H9 (cell line): ENCODE measurements at regions not wholly inside any gene's neighbourhood (a gene's known extent, or its start where the extent isn't known, plus 50 kb on each side); places are given as distances from the start of the nearest gene placed in this dataset.

Experiments used
- DNase-seq: peaks from one replicate; pipeline ENCODE4 v3.0.0-alpha.2; 2017
- H2AFZ ChIP-seq: one replicate; pipeline ENCODE4 v1.6.1; 2013; ENCODE audit warnings: mild to moderate bottlenecking, low read length, control low read depth, moderate library complexity
- H2AK5ac ChIP-seq: 2 replicates; pipeline ENCODE4 v1.6.1; 2013; ENCODE audit warnings: low read length, control low read depth, mixed read lengths; ENCODE audit not compliant: insufficient read length
- H2BK120ac ChIP-seq: one replicate; pipeline ENCODE4 v1.6.1; 2013; ENCODE audit warnings: low read depth, mild to moderate bottlenecking, low read length, control low read depth, inconsistent platforms; ENCODE audit not compliant: poor library complexity, severe bottlenecking
- H2BK12ac ChIP-seq: 2 replicates; pipeline ENCODE4 v1.6.1; 2013; ENCODE audit warnings: low read length, control low read depth, mixed read lengths, low read depth; ENCODE audit not compliant: insufficient read length
- H2BK15ac ChIP-seq: 2 replicates; pipeline ENCODE4 v1.6.1; 2013; ENCODE audit warnings: low read depth, low read length, control low read depth
- H2BK20ac ChIP-seq: one replicate; pipeline ENCODE4 v1.6.1; 2013; ENCODE audit warnings: low read depth, mild to moderate bottlenecking, low read length, control low read depth, inconsistent platforms; ENCODE audit not compliant: poor library complexity, severe bottlenecking
- H2BK5ac ChIP-seq: 2 replicates; pipeline ENCODE4 v1.6.1; 2013; ENCODE audit warnings: low read length, control low read depth, mixed read lengths; ENCODE audit not compliant: insufficient read length
- H3K14ac ChIP-seq: 2 replicates; pipeline ENCODE4 v1.6.1; 2013; ENCODE audit warnings: low read length, control low read depth; ENCODE audit not compliant: insufficient read depth
- H3K18ac ChIP-seq: 2 replicates; pipeline ENCODE4 v1.6.1; 2013; ENCODE audit warnings: low read depth, mild to moderate bottlenecking, mixed read lengths, low read length, control low read depth; ENCODE audit not compliant: insufficient read length
- H3K23ac ChIP-seq: 2 replicates; pipeline ENCODE4 v1.6.1; 2013; ENCODE audit warnings: low read length, control low read depth, mixed read lengths, low read depth; ENCODE audit not compliant: insufficient read length
- H3K23me2 ChIP-seq: 2 replicates; pipeline ENCODE4 v1.6.1; 2013; ENCODE audit warnings: low read depth, mild to moderate bottlenecking, mixed read lengths, low read length, control low read depth; ENCODE audit not compliant: insufficient read length, poor library complexity, severe bottlenecking
- H3K27ac ChIP-seq: 2 replicates; pipeline ENCODE4 v1.5.1; 2013; ENCODE audit warnings: low read length, control low read depth, mixed read lengths, low read depth; ENCODE audit not compliant: insufficient read length
- H3K27me3 ChIP-seq: 2 replicates; pipeline ENCODE4 v1.6.1; 2013; ENCODE audit warnings: low read length, control low read depth, inconsistent platforms; ENCODE audit not compliant: insufficient read depth
- H3K4ac ChIP-seq: 2 replicates; pipeline ENCODE4 v1.6.1; 2013; ENCODE audit warnings: low read depth, mild to moderate bottlenecking, control low read depth, inconsistent platforms, low read length, moderate library complexity
- H3K4me1 ChIP-seq: 2 replicates; pipeline ENCODE4 v1.6.1; 2013; ENCODE audit warnings: low read length, control low read depth, inconsistent platforms; ENCODE audit not compliant: insufficient read depth
- H3K4me2 ChIP-seq: 2 replicates; pipeline ENCODE4 v1.6.1; 2013; ENCODE audit warnings: low read length, control low read depth, mixed read lengths; ENCODE audit not compliant: insufficient read length, insufficient read depth
- H3K56ac ChIP-seq: 2 replicates; pipeline ENCODE4 v1.6.1; 2013; ENCODE audit warnings: low read depth, mild to moderate bottlenecking, mixed read lengths, low read length, control low read depth; ENCODE audit not compliant: insufficient read length
- H3K79me1 ChIP-seq: 2 replicates; pipeline ENCODE4 v1.6.1; 2013; ENCODE audit warnings: low read depth, mild to moderate bottlenecking, moderate library complexity, low read length, control low read depth, inconsistent platforms; ENCODE audit not compliant: insufficient read depth, poor library complexity, severe bottlenecking
- H3K79me2 ChIP-seq: 2 replicates; pipeline ENCODE4 v1.6.1; 2013; ENCODE audit warnings: low read length, control low read depth, inconsistent platforms; ENCODE audit not compliant: insufficient read depth
- H3K9ac ChIP-seq: 2 replicates; pipeline ENCODE4 v1.6.1; 2013; ENCODE audit warnings: low read length, control low read depth, mixed read lengths; ENCODE audit not compliant: insufficient read length; ENCODE audit errors: extremely low read depth
- H3K9me3 ChIP-seq: one replicate; pipeline ENCODE4 v1.6.1; 2013; ENCODE audit warnings: low read depth, low read length, inconsistent platforms; ENCODE audit not compliant: control insufficient read depth
- H3T11ph ChIP-seq: one replicate; pipeline ENCODE4 v1.6.1; 2013; ENCODE audit warnings: mild to moderate bottlenecking, low read length, control low read depth, inconsistent platforms
- H4K20me1 ChIP-seq: one replicate; pipeline ENCODE4 v1.6.1; 2013; ENCODE audit not compliant: control insufficient read depth, insufficient read length, insufficient read depth
- H4K5ac ChIP-seq: 2 replicates; pipeline ENCODE4 v1.6.1; 2013; ENCODE audit warnings: low read depth, mild to moderate bottlenecking, mixed read lengths, low read length, control low read depth; ENCODE audit not compliant: insufficient read length
- H4K8ac ChIP-seq: replicated peaks from 2 replicates; pipeline ENCODE4 v1.6.1; 2013; ENCODE audit warnings: low read length, control low read depth, mixed read lengths, low read depth; ENCODE audit not compliant: insufficient read length
- H4K91ac ChIP-seq: 2 replicates; pipeline ENCODE4 v1.6.1; 2013; ENCODE audit warnings: low read depth, mild to moderate bottlenecking, moderate library complexity, mixed read lengths, low read length, control low read depth; ENCODE audit not compliant: insufficient read length
- H3K27ac Mint-ChIP-seq, 3 experiments: 2 replicates in 2 of 3; 3 replicates in 1 of 3; pipeline ENCODE4 v1.8.0; 2020 to 2021; ENCODE audit warnings: mixed read lengths in 3 of 3, mild to moderate bottlenecking in 1 of 3, moderate library complexity in 1 of 3
- H3K27me3 Mint-ChIP-seq: 2 replicates; pipeline ENCODE4 v1.8.0; 2021; ENCODE audit warnings: low read depth, mild to moderate bottlenecking, moderate library complexity, mixed read lengths
- H3K36me3 Mint-ChIP-seq, 3 experiments: 2 replicates in 2 of 3; 3 replicates in 1 of 3; pipeline ENCODE4 v1.8.0; 2020 to 2021; ENCODE audit warnings: low read depth in 3 of 3, mixed read lengths in 3 of 3; ENCODE audit not compliant: insufficient read depth in 1 of 3
- H3K4me1 Mint-ChIP-seq, 2 experiments: 2 replicates each; pipeline ENCODE4 v1.8.0; 2020; ENCODE audit warnings: mixed read lengths in 2 of 2
- H3K4me3 Mint-ChIP-seq, 2 experiments: 2 replicates in 1 of 2; 3 replicates in 1 of 2; pipeline ENCODE4 v1.8.0; 2020 to 2021; ENCODE audit warnings: mild to moderate bottlenecking in 2 of 2, mixed read lengths in 2 of 2, moderate library complexity in 1 of 2
- H3K9me3 Mint-ChIP-seq, 2 experiments: 2 replicates in 1 of 2; 3 replicates in 1 of 2; pipeline ENCODE4 v1.8.0; 2020; ENCODE audit warnings: mild to moderate bottlenecking in 2 of 2, mixed read lengths in 2 of 2, moderate library complexity in 1 of 2
- CTCF ChIP-seq: fragments of 200-600 bp; sonication (generic); conservative IDR thresholded peaks from 3 replicates; pipeline ENCODE4 v1.8.0; 2021; ENCODE audit warnings: antibody characterized with exemption, mild to moderate bottlenecking
- WGBS: extraction: QIAGEN DNeasy Blood & Tissue Kit; methylation state at CpG from one replicate; pipeline ENCODE4 v1.1.7; 2013; ENCODE audit warnings: missing lambda C conversion rate, low lambda C conversion rate, mixed read lengths; ENCODE audit not compliant: insufficient read length; ENCODE audit errors: extremely low coverage; 5-methylcytosine and 5-hydroxymethylcytosine counted together

GRCh38 chr4:123248085-123248659 lies 148.4 kb upstream of the SPRY1 start:
- Mint-ChIP-seq H3K9me3 (no peaks in the 10 kb centered on the region), H3K27me3 (no peaks in the 10 kb centered on the region), H3K4me3 (no peak overlapping the region), H3K36me3 (no peaks in the 10 kb centered on the region), H3K4me1 (no peaks in the 10 kb centered on the region), H3K27ac (peak overlapping the region in 1 of 3 experiments; percentile 25; a peak in 2 of 7 replicates)
- H3K79me2 ChIP-seq, result no peaks in the 10 kb centered on the region
- no peaks in the 10 kb centered on the region for H3K23me2 ChIP-seq
- no peak overlapping the region for H3K23ac ChIP-seq
- H4K91ac ChIP-seq, result no peak overlapping the region
- H2BK15ac ChIP-seq, result no peak overlapping the region
- no peak overlapping the region for H3K56ac ChIP-seq
- no peak overlapping the region for H2AK5ac ChIP-seq
- no peak overlapping the region for H2BK12ac ChIP-seq
- no peak overlapping the region for H2BK20ac ChIP-seq
- no peak overlapping the region for H2BK5ac ChIP-seq
- DNase-seq, result no peak
- no peak for TF ChIP-seq CTCF
- no peaks in the 10 kb centered on the region for H4K20me1 ChIP-seq
- no peak overlapping the region for H4K5ac ChIP-seq
- no peak overlapping the region for H3K9ac ChIP-seq
- no peaks in the 10 kb centered on the region for H3K4me1 ChIP-seq
- H2BK120ac ChIP-seq, result no peak overlapping the region
- no peaks in the 10 kb centered on the region for H3K27me3 ChIP-seq
- H2AFZ ChIP-seq, result no peak overlapping the region
- no peak overlapping the region for H3K14ac ChIP-seq
- H3T11ph ChIP-seq, result no peak overlapping the region
- H3K18ac ChIP-seq, result no peak overlapping the region
- no peak overlapping the region for H4K8ac ChIP-seq
- no peak overlapping the region for H3K4me2 ChIP-seq
- H3K79me1 ChIP-seq, result no peaks in the 10 kb centered on the region
- H3K9me3 ChIP-seq, result no peaks in the 10 kb centered on the region
- no peak overlapping the region for H3K4ac ChIP-seq
- no peak overlapping the region for H3K27ac ChIP-seq
- no CpG with 5 or more reads among the region's 1 CpG for WGBS
